Breast epithelium (tissue), 4 donors: ENCODE measurements at regions not wholly inside any gene's neighbourhood (a gene's known extent, or its start where the extent isn't known, plus 50 kb on each side); places are given as distances from the start of the nearest gene placed in this dataset.

Experiments
- DNase-seq, 2 donors: peaks; one replicate each; pipeline ENCODE4 v3.0.0-alpha.2; 2019; ENCODE audit warnings: low spot score in 2 of 2
- H3K27ac ChIP-seq, 2 donors: fragments of 200-600 bp; sonication (generic) in 1 of 2; one replicate each; pipeline ENCODE4 v1.5.1; 2016 to 2019; ENCODE audit warnings: mild to moderate bottlenecking in 1 of 2
- H3K27me3 ChIP-seq, 2 donors: fragments of 200-600 bp; sonication (generic) in 1 of 2; one replicate each; pipeline versions ENCODE4 v1.5.1 to v1.6.0; 2017 to 2019; ENCODE audit warnings: control low read depth in 1 of 2, mild to moderate bottlenecking in 1 of 2
- H3K36me3 ChIP-seq: fragments of 200-600 bp; one replicate; pipeline ENCODE4 v1.5.1; 2019
- H3K4me1 ChIP-seq, 2 donors: fragments of 200-600 bp; sonication (generic); one replicate each; pipeline ENCODE4 v1.5.1; 2016 to 2019; ENCODE audit warnings: control low read depth in 1 of 2
- H3K4me3 ChIP-seq, 3 donors: fragments of 200-600 bp; sonication (generic); 1 replicate in 2 of 3; 2 replicates in 1 of 3; pipeline ENCODE4 v1.5.1; 2016 to 2019; ENCODE audit warnings: mild to moderate bottlenecking in 3 of 3, moderate library complexity in 2 of 3
- H3K9me3 ChIP-seq, 2 donors: fragments of 200-600 bp; sonication (generic) in 1 of 2; one replicate each; pipeline ENCODE4 v1.5.1; 2016 to 2019; ENCODE audit warnings: control low read depth in 1 of 2
- POLR2A ChIP-seq: fragments of 450-650 bp; IDR thresholded peaks from one replicate; pipeline ENCODE4 v1.6.1; 2016; ENCODE audit warnings: antibody characterized with exemption, mild to moderate bottlenecking, moderate library complexity
- POLR2AphosphoS5 ChIP-seq, 3 donors: sonication (generic); formaldehyde crosslinking; IDR thresholded peaks; one replicate each; pipeline ENCODE4 v1.6.1; 2017; ENCODE audit warnings: antibody characterized with exemption in 3 of 3
- intact Hi-C: fragments of 100-400 bp; cut with DNase I; formaldehyde crosslinking; loops from one replicate; pipeline ENCODE4 v1.15.1; 2023; ENCODE audit warnings: low total_unique reads
- TF ChIP-seq, protein P1 (sequence below), 3 donors: fragments of 450-650 bp; IDR thresholded peaks; one replicate each; pipeline ENCODE4 v1.5.1; 2016 to 2017; ENCODE audit warnings: antibody characterized with exemption in 3 of 3, mild to moderate bottlenecking in 3 of 3, moderate library complexity in 3 of 3

DNA sequence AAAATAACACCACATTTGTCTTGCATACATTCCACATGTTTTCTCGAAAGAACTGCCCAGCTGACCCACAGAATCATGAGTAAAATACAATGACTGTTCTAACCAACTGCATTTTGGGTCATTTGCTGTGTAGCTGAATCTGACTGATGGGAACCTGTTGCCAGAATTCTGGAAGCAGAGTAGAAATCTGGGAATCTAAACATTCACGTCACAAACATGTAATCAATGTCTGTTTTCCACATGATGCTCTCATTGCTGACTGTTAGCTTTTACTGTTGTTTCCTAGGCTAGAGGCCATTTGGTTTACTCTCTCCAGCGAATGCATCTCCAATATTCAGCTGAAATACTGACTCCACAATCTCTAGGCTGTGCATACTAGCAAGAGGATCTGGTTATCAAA is 710.1 kb downstream of the KCNJ2 start:
- no peaks in the 10 kb centered on the region for H3K27me3 ChIP-seq
- intact Hi-C loops: no loop called here
- no peaks in the 10 kb centered on the region for H3K9me3 ChIP-seq
- no peaks in the 10 kb centered on the region for H3K36me3 ChIP-seq
- H3K4me3 ChIP-seq: no peak overlapping the region
- no peak overlapping the region for H3K27ac ChIP-seq
- TF ChIP-seq, protein P1, sequence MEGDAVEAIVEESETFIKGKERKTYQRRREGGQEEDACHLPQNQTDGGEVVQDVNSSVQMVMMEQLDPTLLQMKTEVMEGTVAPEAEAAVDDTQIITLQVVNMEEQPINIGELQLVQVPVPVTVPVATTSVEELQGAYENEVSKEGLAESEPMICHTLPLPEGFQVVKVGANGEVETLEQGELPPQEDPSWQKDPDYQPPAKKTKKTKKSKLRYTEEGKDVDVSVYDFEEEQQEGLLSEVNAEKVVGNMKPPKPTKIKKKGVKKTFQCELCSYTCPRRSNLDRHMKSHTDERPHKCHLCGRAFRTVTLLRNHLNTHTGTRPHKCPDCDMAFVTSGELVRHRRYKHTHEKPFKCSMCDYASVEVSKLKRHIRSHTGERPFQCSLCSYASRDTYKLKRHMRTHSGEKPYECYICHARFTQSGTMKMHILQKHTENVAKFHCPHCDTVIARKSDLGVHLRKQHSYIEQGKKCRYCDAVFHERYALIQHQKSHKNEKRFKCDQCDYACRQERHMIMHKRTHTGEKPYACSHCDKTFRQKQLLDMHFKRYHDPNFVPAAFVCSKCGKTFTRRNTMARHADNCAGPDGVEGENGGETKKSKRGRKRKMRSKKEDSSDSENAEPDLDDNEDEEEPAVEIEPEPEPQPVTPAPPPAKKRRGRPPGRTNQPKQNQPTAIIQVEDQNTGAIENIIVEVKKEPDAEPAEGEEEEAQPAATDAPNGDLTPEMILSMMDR (IDR thresholded peaks at IDR 0.05): no peak
- no peak for DNase-seq
- H3K4me1 ChIP-seq: no peaks in the 10 kb centered on the region

DNA sequence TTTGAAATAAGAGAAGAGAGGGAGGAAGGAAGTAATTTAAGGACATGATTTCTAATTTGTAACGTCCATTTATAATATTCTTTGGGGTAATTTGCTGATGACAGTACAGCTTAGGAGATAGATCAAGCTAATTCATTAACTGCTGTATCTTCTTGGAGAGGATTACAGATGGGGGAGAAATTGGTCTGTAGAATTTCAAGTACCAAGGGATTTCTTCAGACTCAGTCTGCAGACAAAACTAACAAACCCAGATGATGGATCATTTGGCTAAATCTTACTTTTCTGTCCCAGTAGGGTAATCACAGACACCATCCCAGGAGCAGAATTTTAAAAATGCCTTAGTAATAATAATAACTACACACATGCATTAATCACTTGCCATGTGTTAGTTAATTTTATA is 711.8 kb downstream of the KCNJ2 start:
- no peak for TF ChIP-seq POLR2AphosphoS5 (IDR thresholded peaks at IDR 0.05)
- TF ChIP-seq, protein P1 (IDR thresholded peaks at IDR 0.05): no peak
- H3K4me1 ChIP-seq: no peaks in the 10 kb centered on the region
- H3K36me3 ChIP-seq: no peaks in the 10 kb centered on the region
- intact Hi-C loops: no loop called here
- H3K27ac ChIP-seq: no peak overlapping the region
- DNase-seq: no peak
- H3K9me3 ChIP-seq: no peaks in the 10 kb centered on the region
- H3K27me3 ChIP-seq: no peaks in the 10 kb centered on the region
- no peak overlapping the region for H3K4me3 ChIP-seq

DNA sequence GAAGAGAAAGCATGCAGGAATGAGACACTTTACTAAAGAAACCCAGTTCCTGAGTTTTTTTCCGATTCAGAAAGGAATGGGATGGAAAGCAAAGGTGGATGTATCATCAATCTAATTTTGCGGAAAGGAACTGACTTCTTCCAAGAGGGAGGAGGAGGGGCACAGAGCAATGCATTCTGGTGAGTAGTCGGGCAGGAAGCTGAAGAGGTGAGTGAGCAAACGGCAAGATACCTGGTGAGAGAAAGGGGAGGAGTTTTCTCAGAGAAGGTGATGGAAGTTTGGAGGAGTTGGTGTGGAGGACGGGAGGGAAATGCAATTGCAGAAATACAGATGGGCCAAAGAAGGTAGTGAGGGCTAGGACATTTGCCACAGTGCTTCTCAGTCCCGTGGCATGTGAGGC is 713.2 kb downstream of the KCNJ2 start:
- no peak for TF ChIP-seq POLR2AphosphoS5 (IDR thresholded peaks at IDR 0.05)
- TF ChIP-seq, protein P1 (IDR thresholded peaks at IDR 0.05): no peak
- no peak for TF ChIP-seq POLR2A
- no peak overlapping the region for H3K27ac ChIP-seq
- H3K9me3 ChIP-seq: no peaks in the 10 kb centered on the region
- H3K27me3 ChIP-seq: no peaks in the 10 kb centered on the region
- no peak for DNase-seq
- H3K36me3 ChIP-seq: no peaks in the 10 kb centered on the region
- H3K4me1 ChIP-seq: no peaks in the 10 kb centered on the region
- intact Hi-C loops: no loop called here
- no peak overlapping the region for H3K4me3 ChIP-seq

DNA sequence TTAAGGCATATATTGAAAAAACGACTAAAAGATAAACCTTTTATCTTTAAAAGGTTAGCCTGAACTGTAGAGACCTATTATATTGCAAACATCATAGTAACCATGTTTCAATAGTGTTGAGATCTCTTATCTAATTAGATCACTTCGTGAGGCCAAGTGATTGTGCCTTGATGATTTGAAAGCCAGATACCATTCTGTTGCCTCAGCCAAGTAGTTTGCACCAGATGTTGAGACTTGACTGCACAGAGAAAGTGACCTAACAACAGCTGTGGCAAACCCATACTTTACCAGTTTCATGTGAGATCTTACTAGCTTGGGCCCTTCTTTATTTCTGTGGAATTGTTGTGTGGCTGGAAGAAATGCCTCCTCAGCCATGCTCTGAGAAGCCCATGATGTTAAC is 717.3 kb downstream of the KCNJ2 start:
- DNase-seq: no peak
- Histone ChIP-seq H3K4me1 (no peaks in the 10 kb centered on the region), H3K27ac (no peak overlapping the region), H3K36me3 (no peaks in the 10 kb centered on the region), H3K4me3 (no peak overlapping the region), H3K27me3 (peaks cover 0 to 3% of the 10 kb centered on the region in 2 donors), H3K9me3 (no peaks in the 10 kb centered on the region)
- intact Hi-C loops: no loop called here
- TF ChIP-seq, protein P1 (IDR thresholded peaks at IDR 0.05): no peak
- TF ChIP-seq POLR2A: no peak
- no peak for TF ChIP-seq POLR2AphosphoS5 (IDR thresholded peaks at IDR 0.05)

DNA sequence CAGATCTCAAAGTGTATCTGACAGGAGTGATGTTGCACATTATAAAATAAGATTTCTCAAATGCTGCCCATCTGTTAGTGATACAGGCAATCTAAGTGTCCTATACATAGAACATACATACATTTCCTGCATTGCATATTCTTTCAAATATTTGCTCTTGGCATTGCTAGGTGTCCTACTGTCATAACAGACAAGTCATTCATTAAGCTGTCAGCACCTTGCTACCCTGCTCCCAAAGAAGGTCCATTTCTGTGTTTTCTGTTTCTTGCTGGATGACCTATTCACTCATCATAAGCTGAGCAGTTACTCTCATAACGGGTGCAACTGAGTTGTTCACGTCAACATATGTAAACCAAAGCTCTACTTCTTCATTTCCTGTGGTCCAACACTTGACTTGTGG is 719.0 kb downstream of the KCNJ2 start:
- peaks cover 0 to 3% of the 10 kb centered on the region in 2 donors for H3K27me3 ChIP-seq
- no peak for TF ChIP-seq POLR2A
- TF ChIP-seq, protein P1 (IDR thresholded peaks at IDR 0.05): no peak
- no peak for TF ChIP-seq POLR2AphosphoS5 (IDR thresholded peaks at IDR 0.05)
- DNase-seq: no peak
- H3K36me3 ChIP-seq: no peaks in the 10 kb centered on the region
- no peaks in the 10 kb centered on the region for H3K4me1 ChIP-seq
- no peak overlapping the region for H3K4me3 ChIP-seq
- intact Hi-C loops: no loop called here
- no peak overlapping the region for H3K27ac ChIP-seq
- H3K9me3 ChIP-seq: no peaks in the 10 kb centered on the region
